GM12892 (cell line): ENCODE measurements at regions not wholly inside any gene's neighbourhood (a gene's known extent, or its start where the extent isn't known, plus 50 kb on each side); places are given as distances from the start of the nearest gene placed in this dataset.

Experiments
- DNase-seq: peaks from one replicate; pipeline ENCODE4 v3.0.0; 2011; ENCODE audit not compliant: insufficient read length
- FAIRE-seq: peaks from 2 replicates; lab custom pipeline; 2011; peaks lifted over from hg19 to GRCh38; lab: Jason Lieb, UNC
- POLR2A ChIP-seq: IDR thresholded peaks from 2 replicates; pipeline ENCODE4 v1.6.1; 2011; ENCODE audit warnings: low read depth, low read length, control low read depth
- POLR2AphosphoS5 ChIP-seq: IDR thresholded peaks from 2 replicates; pipeline ENCODE4 v1.6.1; 2011; ENCODE audit warnings: low read depth, low read length, control low read depth
- TAF1 ChIP-seq: IDR thresholded peaks from 2 replicates; pipeline ENCODE4 v1.6.1; 2011; ENCODE audit warnings: low read depth, mild to moderate bottlenecking, control low read depth, low read length, borderline replicate concordance

DNA sequence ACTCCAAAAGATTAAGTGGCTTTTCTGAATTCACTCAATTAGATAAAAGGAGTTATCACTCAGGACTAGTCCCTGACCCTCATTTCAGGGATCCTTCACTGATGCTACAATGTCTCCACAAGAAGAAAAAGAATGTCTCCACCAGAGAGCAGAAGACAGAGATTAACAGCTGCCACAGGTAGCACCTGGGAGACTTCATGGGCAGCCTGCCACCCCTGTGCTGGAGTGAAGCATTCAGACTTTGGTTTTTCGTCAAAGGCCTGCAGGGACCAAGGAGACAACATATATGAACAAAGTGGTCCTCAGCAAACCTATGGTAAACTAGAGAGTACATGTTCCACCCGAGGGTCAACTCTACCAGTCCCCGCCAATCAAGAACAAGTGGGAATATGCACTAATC lies 197.0 kb upstream of the ACVR2A start:
- TF ChIP-seq POLR2A: no peak
- FAIRE-seq (no peak), DNase-seq (no peak)

DNA sequence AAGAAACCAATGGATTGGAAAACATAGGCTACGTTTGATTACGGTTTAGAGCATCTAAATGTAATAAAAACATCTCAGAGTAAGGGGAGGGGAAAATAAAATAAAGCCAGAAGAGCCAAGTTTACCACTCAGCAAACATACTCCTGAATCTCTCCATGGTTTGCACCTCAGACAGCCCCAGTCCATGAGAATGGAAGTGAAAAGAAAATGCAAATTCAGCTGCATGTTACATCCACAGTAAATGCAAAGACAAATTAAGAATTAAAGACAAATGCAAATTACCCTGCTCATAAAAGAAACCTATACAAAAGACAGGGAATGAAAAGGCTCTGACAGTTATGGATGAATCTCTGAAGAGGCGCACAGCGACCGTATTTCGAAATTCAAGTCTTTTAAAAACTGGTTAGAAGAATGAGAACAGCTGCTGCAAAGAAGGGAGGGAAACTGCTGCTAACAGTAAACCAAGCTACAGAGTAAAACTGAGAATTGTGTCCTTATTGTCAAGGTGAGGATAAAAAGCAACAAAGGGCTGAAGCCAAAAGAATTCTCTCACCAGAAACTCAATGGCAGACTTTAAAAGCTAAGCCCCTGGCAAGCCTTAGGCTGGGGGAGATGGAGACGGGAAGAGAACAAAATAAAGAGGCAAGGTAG lies 197.9 kb upstream of the ACVR2A start:
- DNase-seq (no peak), FAIRE-seq (no peak)
- no peak for TF ChIP-seq POLR2AphosphoS5
- TF ChIP-seq POLR2A: no peak
- TF ChIP-seq TAF1: no peak

DNA sequence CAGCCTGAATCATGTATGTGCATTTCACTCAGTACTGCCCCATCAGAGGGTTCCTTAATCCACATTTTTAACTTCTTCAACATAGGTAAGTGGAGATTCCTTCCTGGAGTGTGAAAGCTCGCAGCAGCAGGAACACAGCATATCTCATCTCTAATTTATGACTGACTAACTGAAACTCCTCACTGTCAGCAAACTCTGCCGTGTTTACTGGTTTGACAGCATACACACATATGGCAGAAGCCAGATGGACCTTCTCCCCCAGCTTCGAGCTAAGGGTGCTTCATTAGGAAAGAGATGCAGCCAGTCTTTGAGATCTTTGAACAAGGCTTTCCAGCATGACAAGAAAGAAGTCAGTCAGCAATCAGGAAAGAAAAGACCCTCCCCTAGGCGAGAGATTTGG lies 200.3 kb upstream of the ACVR2A start:
- DNase-seq (no peak), FAIRE-seq (peak; percentile 36)
- TF ChIP-seq POLR2A (no peak), POLR2AphosphoS5 (no peak), TAF1 (no peak)

GRCh38 chr2:147642765-147643164 lies 202.1 kb upstream of the ACVR2A start:
- FAIRE-seq (no peak), DNase-seq (no peak)
- TF ChIP-seq POLR2AphosphoS5 (no peak), TAF1 (no peak), POLR2A (no peak)

- DNase-seq (no peak), FAIRE-seq (no peak)
- no peak for TF ChIP-seq TAF1
- no peak for TF ChIP-seq POLR2A
Observed at GRCh38 chr2:147641651-147642050, 203.2 kb upstream of the ACVR2A start.

GRCh38 chr2:147639891-147640290 lies 204.9 kb upstream of the ACVR2A start:
- DNase-seq: no peak
- FAIRE-seq: peak; percentile 98
- no peak for TF ChIP-seq TAF1
- TF ChIP-seq POLR2A: no peak
- no peak for TF ChIP-seq POLR2AphosphoS5

DNA sequence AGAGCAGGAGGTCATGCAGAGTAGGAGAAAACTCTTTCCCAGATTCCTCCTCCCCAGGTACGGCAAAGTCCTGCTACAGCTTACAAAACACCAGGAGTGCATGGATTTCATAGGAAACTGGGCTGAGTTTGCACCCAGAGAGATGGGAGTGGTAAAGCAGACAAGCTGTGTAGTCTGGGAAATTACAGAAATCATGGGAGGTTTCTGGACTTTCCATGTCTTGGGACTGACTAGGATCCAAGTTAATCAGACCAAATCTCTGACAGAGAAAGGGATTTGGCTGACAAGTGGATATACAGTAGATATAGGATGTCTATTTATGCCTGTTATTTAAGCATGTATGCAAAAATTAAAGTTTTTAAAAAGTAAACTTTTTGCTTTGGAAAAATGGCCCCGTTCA lies 205.4 kb upstream of the ACVR2A start:
- FAIRE-seq (peak; percentile 24), DNase-seq (no peak)
- TF ChIP-seq POLR2A (no peak), POLR2AphosphoS5 (no peak), TAF1 (no peak)

GRCh38 chr2:147636886-147637285 lies 207.9 kb upstream of the ACVR2A start:
- FAIRE-seq: peak; percentile 21
- TF ChIP-seq POLR2AphosphoS5 (no peak), TAF1 (no peak)
- DNase-seq: no peak

DNA sequence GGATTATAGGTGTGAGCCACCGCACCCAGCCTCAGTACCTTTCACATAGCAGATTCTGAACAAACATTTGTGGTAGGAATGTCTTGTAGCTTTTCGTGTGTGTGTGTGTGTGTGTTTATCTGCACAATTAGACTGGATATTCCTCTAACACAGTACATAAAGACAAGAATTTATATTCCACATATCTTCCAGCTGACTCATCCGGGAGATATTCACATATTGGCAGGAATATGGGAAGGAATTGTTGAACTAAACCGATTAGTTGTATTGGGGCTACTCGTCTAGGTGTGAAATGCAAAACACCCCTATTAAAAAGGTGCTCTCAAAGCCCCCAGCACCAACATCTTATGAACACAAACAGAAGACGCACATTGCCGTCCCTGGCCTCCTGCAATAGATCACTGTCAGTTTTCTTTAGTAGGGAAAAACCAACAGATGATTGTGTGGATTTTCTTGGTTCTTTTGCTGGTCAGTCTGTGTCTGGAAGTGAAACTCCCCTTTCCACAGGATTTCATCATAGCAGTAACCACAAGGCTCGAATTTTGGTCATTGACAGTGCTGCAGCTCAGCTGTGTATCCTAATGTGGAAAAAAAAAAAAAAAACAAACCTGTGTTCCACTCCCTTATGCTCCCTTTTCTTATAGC lies 208.5 kb upstream of the ACVR2A start:
- peak; percentile 76 for FAIRE-seq
- DNase-seq: no peak
- TF ChIP-seq POLR2AphosphoS5: no peak
- no peak for TF ChIP-seq POLR2A
- no peak for TF ChIP-seq TAF1

- DNase-seq (no peak), FAIRE-seq (peak; percentile 84)
- TF ChIP-seq TAF1 (no peak), POLR2AphosphoS5 (no peak), POLR2A (no peak)
Observed at GRCh38 chr2:147634826-147635225, 210.0 kb upstream of the ACVR2A start.

DNA sequence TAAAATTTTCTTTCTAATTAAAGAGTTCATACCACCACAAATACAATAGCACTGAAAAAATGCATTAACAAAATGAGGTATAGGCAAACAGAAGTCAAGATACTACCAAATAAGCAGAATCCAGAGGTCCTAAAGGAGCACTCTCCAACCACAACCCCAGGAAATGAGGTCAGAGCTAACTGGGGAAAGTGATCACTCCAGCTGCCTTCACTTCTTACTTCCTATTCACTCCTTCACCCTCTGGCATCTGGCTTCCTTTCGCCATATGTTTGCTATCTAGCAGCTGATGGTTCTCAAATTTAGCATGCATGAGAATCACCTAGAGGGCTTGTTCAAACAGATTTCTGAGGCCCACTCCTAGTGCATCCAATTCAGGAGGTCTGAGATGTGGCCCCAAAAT lies 212.6 kb upstream of the ACVR2A start:
- FAIRE-seq (no peak), DNase-seq (no peak)
- TF ChIP-seq TAF1: no peak
- no peak for TF ChIP-seq POLR2A
- no peak for TF ChIP-seq POLR2AphosphoS5

DNA sequence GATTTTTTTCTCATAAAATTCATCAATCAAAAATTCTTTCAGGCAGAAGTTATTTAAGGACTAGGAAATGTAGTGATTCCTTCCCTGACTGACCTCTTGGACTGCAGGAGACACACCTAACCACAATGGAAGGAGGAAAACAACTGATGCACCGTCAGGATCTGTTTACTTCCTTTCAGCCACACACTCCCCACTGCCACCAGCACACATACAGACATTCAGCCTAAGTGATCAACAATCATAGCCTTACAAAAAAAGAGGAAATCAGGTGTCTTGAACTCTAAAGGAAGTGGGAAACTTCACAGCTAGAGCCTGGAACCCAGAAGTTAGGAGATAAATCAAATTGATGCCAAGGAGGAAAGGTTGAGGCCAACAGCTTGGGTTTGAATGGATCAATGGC lies 213.5 kb upstream of the ACVR2A start:
- FAIRE-seq: peak; percentile 77
- TF ChIP-seq TAF1 (no peak), POLR2AphosphoS5 (no peak), POLR2A (no peak)
- DNase-seq: no peak
